Neutrophil (primary cell): ENCODE measurements at regions not wholly inside any gene's neighbourhood (a gene's known extent, or its start where the extent isn't known, plus 50 kb on each side); places are given as distances from the start of the nearest gene placed in this dataset.

ENCODE experiments used
- H3K27ac ChIP-seq: fragments of 200-600 bp; sonication (generic); 2 replicates; pipeline ENCODE4 v1.5.1; 2016; ENCODE audit warnings: mild to moderate bottlenecking, moderate library complexity
- H3K27me3 ChIP-seq: fragments of 200-600 bp; sonication (generic); 2 replicates; pipeline ENCODE4 v1.6.0; 2016; ENCODE audit warnings: mild to moderate bottlenecking
- H3K36me3 ChIP-seq: fragments of 200-600 bp; sonication (generic); 2 replicates; pipeline ENCODE4 v1.5.1; 2017
- H3K4me1 ChIP-seq, 2 experiments: fragments of 200-600 bp in 1 of 2; sonication (generic) in 1 of 2; 1 replicate in 1 of 2; 2 replicates in 1 of 2; pipeline versions ENCODE4 v1.5.1 to v1.6.1; 2013 to 2016; ENCODE audit warnings: low read depth in 1 of 2, low read length in 1 of 2, mild to moderate bottlenecking in 1 of 2, moderate library complexity in 1 of 2; ENCODE audit not compliant: control insufficient read depth in 1 of 2, insufficient read depth in 1 of 2
- H3K4me3 ChIP-seq, 2 experiments: fragments of 200-600 bp in 1 of 2; sonication (generic) in 1 of 2; 1 replicate in 1 of 2; 2 replicates in 1 of 2; pipeline ENCODE4 v1.5.1; 2013 to 2016; ENCODE audit warnings: low read depth in 1 of 2, low read length in 1 of 2, mild to moderate bottlenecking in 1 of 2, moderate library complexity in 1 of 2
- H3K9me3 ChIP-seq: fragments of 200-600 bp; sonication (generic); 2 replicates; pipeline ENCODE4 v1.5.1; 2016
- TF ChIP-seq, protein P1 (sequence below): fragments of 200-600 bp; sonication (generic); IDR thresholded peaks from 2 replicates; pipeline ENCODE4 v1.5.1; 2016; ENCODE audit warnings: antibody characterized with exemption

DNA sequence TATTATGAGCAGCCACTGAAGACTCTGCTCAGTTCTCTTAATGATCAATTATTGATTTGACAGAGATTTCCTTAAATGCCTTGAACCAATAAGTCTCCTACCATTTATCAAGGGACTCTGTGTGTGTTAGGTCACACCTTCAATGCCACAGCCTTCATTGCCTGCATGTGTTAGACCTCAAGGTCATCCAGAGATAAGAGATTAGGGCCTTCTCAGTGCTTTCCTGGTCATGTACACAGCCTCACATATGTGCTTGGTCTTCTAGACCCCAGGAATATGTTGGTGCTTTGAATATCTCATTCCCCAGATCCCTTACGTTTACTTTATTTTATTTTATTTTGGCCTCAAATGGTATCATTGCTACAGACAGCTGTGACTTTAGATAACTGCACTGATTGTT, 93.0 kb upstream of the CTAGE1 start:
- Histone ChIP-seq H3K27ac (no peak overlapping the region), H3K36me3 (no peaks in the 10 kb centered on the region), H3K4me1 (no peaks in the 10 kb centered on the region), H3K27me3 (no peaks in the 10 kb centered on the region), H3K9me3 (no peaks in the 10 kb centered on the region), H3K4me3 (no peak overlapping the region)
- TF ChIP-seq, protein P1, sequence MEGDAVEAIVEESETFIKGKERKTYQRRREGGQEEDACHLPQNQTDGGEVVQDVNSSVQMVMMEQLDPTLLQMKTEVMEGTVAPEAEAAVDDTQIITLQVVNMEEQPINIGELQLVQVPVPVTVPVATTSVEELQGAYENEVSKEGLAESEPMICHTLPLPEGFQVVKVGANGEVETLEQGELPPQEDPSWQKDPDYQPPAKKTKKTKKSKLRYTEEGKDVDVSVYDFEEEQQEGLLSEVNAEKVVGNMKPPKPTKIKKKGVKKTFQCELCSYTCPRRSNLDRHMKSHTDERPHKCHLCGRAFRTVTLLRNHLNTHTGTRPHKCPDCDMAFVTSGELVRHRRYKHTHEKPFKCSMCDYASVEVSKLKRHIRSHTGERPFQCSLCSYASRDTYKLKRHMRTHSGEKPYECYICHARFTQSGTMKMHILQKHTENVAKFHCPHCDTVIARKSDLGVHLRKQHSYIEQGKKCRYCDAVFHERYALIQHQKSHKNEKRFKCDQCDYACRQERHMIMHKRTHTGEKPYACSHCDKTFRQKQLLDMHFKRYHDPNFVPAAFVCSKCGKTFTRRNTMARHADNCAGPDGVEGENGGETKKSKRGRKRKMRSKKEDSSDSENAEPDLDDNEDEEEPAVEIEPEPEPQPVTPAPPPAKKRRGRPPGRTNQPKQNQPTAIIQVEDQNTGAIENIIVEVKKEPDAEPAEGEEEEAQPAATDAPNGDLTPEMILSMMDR: no peak

DNA sequence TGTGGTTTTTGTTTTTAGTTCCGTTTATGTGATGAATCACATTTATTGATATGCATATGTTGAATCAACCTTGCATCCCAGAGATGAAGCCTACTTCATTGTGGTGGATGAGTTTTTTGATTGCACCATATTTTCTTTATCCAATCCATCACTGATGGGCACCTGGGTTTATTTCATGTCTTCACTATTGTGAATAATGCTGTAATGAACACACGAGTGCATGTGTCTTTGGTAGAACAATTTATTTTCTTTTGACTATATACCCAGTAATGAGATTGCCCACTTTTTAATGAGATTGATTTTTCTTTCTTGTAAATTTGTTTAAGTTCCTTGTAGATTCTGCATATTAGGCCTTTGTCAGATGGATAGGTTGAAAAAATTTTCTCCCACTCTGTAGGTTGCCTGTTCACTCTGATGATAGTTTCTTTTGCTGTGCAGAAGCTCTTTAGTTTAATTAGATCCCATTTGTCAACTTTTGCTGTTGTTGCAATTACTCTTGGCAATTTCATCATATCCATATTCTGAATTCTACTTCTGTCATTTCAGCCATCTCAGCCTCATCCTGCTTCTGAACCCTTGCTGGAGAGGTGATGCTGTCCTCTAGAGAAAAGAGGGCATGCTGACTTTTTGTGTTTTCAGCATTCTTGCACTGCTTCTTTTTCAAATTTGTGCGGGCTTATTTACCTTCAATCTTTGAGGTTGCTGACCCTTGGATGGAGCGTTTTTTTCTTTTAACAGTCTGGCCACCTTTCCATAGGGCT, 96.2 kb upstream of the CTAGE1 start:
- no peaks in the 10 kb centered on the region for H3K4me1 ChIP-seq
- H3K4me3 ChIP-seq: no peak overlapping the region
- no peaks in the 10 kb centered on the region for H3K36me3 ChIP-seq
- no peaks in the 10 kb centered on the region for H3K9me3 ChIP-seq
- TF ChIP-seq, protein P1: no peak
- no peak overlapping the region for H3K27ac ChIP-seq
- no peaks in the 10 kb centered on the region for H3K27me3 ChIP-seq

DNA sequence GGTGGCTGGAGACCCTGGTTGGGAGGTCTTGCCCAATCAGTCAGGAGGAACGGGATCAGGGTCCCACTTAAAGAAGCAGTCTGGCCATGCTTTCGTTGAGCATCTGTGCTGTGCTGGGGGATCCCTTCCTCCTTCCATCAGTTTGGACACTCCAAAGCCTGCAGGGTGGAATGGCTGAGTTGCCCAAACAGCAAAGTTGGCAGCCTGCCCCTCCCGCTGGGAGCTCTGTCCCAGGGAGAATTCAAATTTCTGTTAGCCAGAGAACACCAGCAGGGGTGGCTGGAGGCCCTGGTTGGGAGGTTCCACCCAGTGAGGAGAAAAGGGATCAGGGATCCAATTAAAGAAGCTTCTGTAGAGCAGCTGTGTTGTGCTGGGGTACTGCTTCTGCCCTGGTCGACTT, 96.9 kb upstream of the CTAGE1 start:
- TF ChIP-seq, protein P1: no peak
- Histone ChIP-seq H3K27me3 (no peaks in the 10 kb centered on the region), H3K4me3 (no peak overlapping the region), H3K4me1 (no peaks in the 10 kb centered on the region), H3K9me3 (no peaks in the 10 kb centered on the region), H3K27ac (no peak overlapping the region), H3K36me3 (no peaks in the 10 kb centered on the region)

DNA sequence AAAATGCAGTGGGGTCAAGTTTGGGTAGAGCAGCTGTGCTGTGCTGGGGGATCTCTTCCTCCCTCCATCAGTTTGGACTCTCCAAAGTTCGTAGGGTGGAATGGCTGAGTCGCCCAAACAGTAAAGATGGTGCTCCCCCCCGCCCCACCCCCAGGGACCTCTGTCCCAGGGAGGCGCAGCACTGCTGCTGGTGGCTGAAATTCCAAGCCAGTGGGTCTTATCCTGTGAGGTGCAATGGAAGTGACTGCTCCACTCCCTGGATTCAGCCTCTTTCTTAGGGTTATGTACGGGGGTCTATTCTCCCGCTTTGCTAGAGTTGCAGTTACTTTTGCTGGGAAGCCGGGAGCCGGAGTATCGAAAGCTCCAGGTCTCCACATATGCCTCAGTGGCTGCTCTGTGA, 97.5 kb upstream of the CTAGE1 start:
- TF ChIP-seq, protein P1: no peak
- no peaks in the 10 kb centered on the region for H3K27me3 ChIP-seq
- H3K27ac ChIP-seq: no peak overlapping the region
- no peaks in the 10 kb centered on the region for H3K9me3 ChIP-seq
- H3K36me3 ChIP-seq: no peaks in the 10 kb centered on the region
- H3K4me3 ChIP-seq: no peak overlapping the region
- H3K4me1 ChIP-seq: no peaks in the 10 kb centered on the region

DNA sequence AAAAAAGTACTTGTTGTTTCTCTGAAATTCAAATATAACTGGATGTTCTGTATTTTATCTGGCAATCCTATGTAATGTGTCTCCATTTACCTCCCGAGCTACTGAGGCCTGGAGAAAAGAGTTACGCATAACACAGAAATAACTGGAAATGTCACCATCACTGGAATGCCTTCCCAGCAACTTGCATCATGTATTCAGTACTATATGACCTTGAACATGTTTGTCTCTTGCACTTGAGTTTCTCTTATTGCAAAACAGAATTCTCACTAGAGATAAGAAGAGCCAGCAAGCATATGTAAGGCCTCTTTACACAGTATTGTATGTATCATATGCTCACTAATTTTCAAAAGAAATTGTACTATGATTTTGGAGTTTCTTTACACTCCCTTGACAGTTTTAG, 99.6 kb upstream of the CTAGE1 start:
- no peaks in the 10 kb centered on the region for H3K4me1 ChIP-seq
- H3K36me3 ChIP-seq: no peaks in the 10 kb centered on the region
- no peak overlapping the region for H3K27ac ChIP-seq
- H3K9me3 ChIP-seq: no peaks in the 10 kb centered on the region
- H3K4me3 ChIP-seq: no peak overlapping the region
- TF ChIP-seq, protein P1: no peak
- no peaks in the 10 kb centered on the region for H3K27me3 ChIP-seq
